GM11168 (cell line): ENCODE measurements at regions not wholly inside any gene's neighbourhood (a gene's known extent, or its start where the extent isn't known, plus 50 kb on each side); places are given as distances from the start of the nearest gene placed in this dataset.

Experiments
- in situ Hi-C: fragments of 300-500 bp; cut with MboI; formaldehyde crosslinking; loops from one replicate; pipeline ENCODE4 v1.12.0; 2022; ENCODE audit warnings: low sequenced_read_pairs; ENCODE audit not compliant: unreplicated experiment

GRCh38 chr5:31137676-31138075 is 55.8 kb upstream of the CDH6 start:
- in situ Hi-C loops: no loop called here

- in situ Hi-C loops: no loop called here
Measured at GRCh38 chr5:31135542-31135941, 57.9 kb upstream of the CDH6 start.

- in situ Hi-C loops: no loop called here
Measured at GRCh38 chr5:31133488-31133887, 60.0 kb upstream of the CDH6 start.

GRCh38 chr5:31131381-31131891 is 62.0 kb upstream of the CDH6 start:
- in situ Hi-C loops: no loop called here

GRCh38 chr5:31130676-31131075 is 62.8 kb upstream of the CDH6 start:
- in situ Hi-C loops: no loop called here

- in situ Hi-C loops: no loop called here
Measured at GRCh38 chr5:31124651-31125305, 68.7 kb upstream of the CDH6 start.

- in situ Hi-C loops: no loop called here
Measured at GRCh38 chr5:31124026-31124425, 69.5 kb upstream of the CDH6 start.

GRCh38 chr5:31122998-31123951 is 70.2 kb upstream of the CDH6 start:
- in situ Hi-C loops: no loop called here

- in situ Hi-C loops: no loop called here
Measured at GRCh38 chr5:31121224-31121623, 72.3 kb upstream of the CDH6 start.

- in situ Hi-C loops: no loop called here
Measured at GRCh38 chr5:31120642-31120948, 72.9 kb upstream of the CDH6 start.

- in situ Hi-C loops: no loop called here
Measured at GRCh38 chr5:31119938-31120641, 73.4 kb upstream of the CDH6 start.

GRCh38 chr5:31116466-31117031 is 76.9 kb upstream of the CDH6 start:
- in situ Hi-C loops: no loop called here

GRCh38 chr5:31114817-31115216 is 78.7 kb upstream of the CDH6 start:
- in situ Hi-C loops: no loop called here

- in situ Hi-C loops: no loop called here
Measured at GRCh38 chr5:31113666-31114350, 79.7 kb upstream of the CDH6 start.

GRCh38 chr5:31113101-31113500 is 80.4 kb upstream of the CDH6 start:
- in situ Hi-C loops: no loop called here

- in situ Hi-C loops: no loop called here
Measured at GRCh38 chr5:31107091-31107518, 86.4 kb upstream of the CDH6 start.

- in situ Hi-C loops: no loop called here
Measured at GRCh38 chr5:31106691-31107090, 86.8 kb upstream of the CDH6 start.

GRCh38 chr5:31106278-31106677 is 87.2 kb upstream of the CDH6 start:
- in situ Hi-C loops: no loop called here

- in situ Hi-C loops: no loop called here
Measured at GRCh38 chr5:31104775-31105174, 88.7 kb upstream of the CDH6 start.

- in situ Hi-C loops: no loop called here
Measured at GRCh38 chr5:31100781-31101310, 92.6 kb upstream of the CDH6 start.
